IMR-90 (cell line): ENCODE measurements at regions not wholly inside any gene's neighbourhood (a gene's known extent, or its start where the extent isn't known, plus 50 kb on each side); places are given as distances from the start of the nearest gene placed in this dataset.

Experiments used
- ATAC-seq: fragments of 200-7000 bp; cut with Tn5 transposase; 2 replicates; pipeline ENCODE4 v1.9.1; 2020; ENCODE audit warnings: low read depth, mild to moderate bottlenecking, moderate library complexity
- BruUV-seq: library from RNA; stranded (reverse); fragments of 400-500 nt; replicated peaks from 2 replicates; lab custom pipeline; 2021; lab: Mats Ljungman, UMichigan
- CTCF ChIA-PET: fragments of 300-600 bp; formaldehyde crosslinking; extraction: SDS; loops from one replicate; lab custom pipeline; 2021; ENCODE audit warnings: antibody characterized with exemption; lab: Yijun Ruan, JAX
- POLR2A ChIA-PET: fragments of 300-600 bp; sonication (Branson Sonifier 250); formaldehyde crosslinking; loops from one replicate; lab custom pipeline; 2022; ENCODE audit warnings: antibody characterized with exemption; ENCODE audit not compliant: unreplicated experiment; lab: Charles Lee
- DNase-seq: peaks from one replicate; pipeline ENCODE4 v3.0.0; 2013
- H2AFZ ChIP-seq: replicated peaks from 2 replicates; pipeline ENCODE3; 2013; ENCODE audit warnings: low read length, mild to moderate bottlenecking; ENCODE audit not compliant: poor library complexity
- H2AK5ac ChIP-seq: 2 replicates; pipeline ENCODE4 v1.6.1; 2013; ENCODE audit warnings: low read depth, low read length, inconsistent platforms
- H2AK9ac ChIP-seq: replicated peaks from 2 replicates; pipeline ENCODE3; 2013; ENCODE audit warnings: mild to moderate bottlenecking, low read depth, low read length, moderate library complexity; ENCODE audit not compliant: poor library complexity
- H2BK120ac ChIP-seq: 2 replicates; pipeline ENCODE4 v1.6.1; 2013; ENCODE audit warnings: low read depth, low read length, inconsistent platforms
- H2BK15ac ChIP-seq: 3 replicates; pipeline ENCODE4 v1.6.1; 2013; ENCODE audit warnings: low read depth, low read length, inconsistent platforms
- H2BK20ac ChIP-seq: 2 replicates; pipeline ENCODE4 v1.6.1; 2013; ENCODE audit warnings: low read depth, mild to moderate bottlenecking, inconsistent platforms, low read length, moderate library complexity
- H2BK5ac ChIP-seq: 2 replicates; pipeline ENCODE4 v1.6.1; 2013; ENCODE audit warnings: mild to moderate bottlenecking, low read depth, low read length, inconsistent platforms; ENCODE audit not compliant: poor library complexity, severe bottlenecking
- H3K14ac ChIP-seq: replicated peaks from 2 replicates; pipeline ENCODE4 v1.6.1; 2013; ENCODE audit warnings: low read depth, low read length, inconsistent platforms
- H3K18ac ChIP-seq: 2 replicates; pipeline ENCODE4 v1.6.1; 2013; ENCODE audit warnings: low read depth, low read length, control low read depth
- H3K23ac ChIP-seq: 2 replicates; pipeline ENCODE4 v1.6.1; 2013; ENCODE audit warnings: low read depth, low read length, inconsistent platforms
- H3K27ac ChIP-seq: 2 replicates; pipeline ENCODE4 v1.5.1; 2013; ENCODE audit warnings: mild to moderate bottlenecking, control low read depth, low read length; ENCODE audit not compliant: insufficient read depth
- H3K27me3 ChIP-seq: 2 replicates; pipeline ENCODE4 v1.6.1; 2013; ENCODE audit warnings: low read length; ENCODE audit not compliant: control insufficient read depth, insufficient read depth
- H3K36me3 ChIP-seq: 2 replicates; pipeline ENCODE4 v1.6.1; 2013; ENCODE audit warnings: low read length, mixed read lengths; ENCODE audit not compliant: control insufficient read depth, insufficient read depth
- H3K4ac ChIP-seq: 2 replicates; pipeline ENCODE4 v1.6.1; 2013; ENCODE audit warnings: low read depth, low read length, inconsistent platforms
- H3K4me1 ChIP-seq: 2 replicates; pipeline ENCODE4 v1.6.1; 2013; ENCODE audit warnings: low read length, mixed read lengths; ENCODE audit not compliant: control insufficient read depth, insufficient read depth
- H3K4me2 ChIP-seq: 2 replicates; pipeline ENCODE4 v1.6.1; 2013; ENCODE audit warnings: low read depth, mild to moderate bottlenecking, control low read depth, low read length, moderate library complexity
- H3K4me3 ChIP-seq: 2 replicates; pipeline ENCODE4 v1.5.1; 2013; ENCODE audit warnings: low read depth, mild to moderate bottlenecking, control low read depth, low read length, moderate library complexity; ENCODE audit not compliant: insufficient read depth
- H3K56ac ChIP-seq: 2 replicates; pipeline ENCODE4 v1.6.1; 2013; ENCODE audit warnings: low read length, inconsistent platforms; ENCODE audit not compliant: insufficient read depth; ENCODE audit errors: extremely low read depth
- H3K79me1 ChIP-seq, 2 experiments: 2 replicates each; pipeline ENCODE4 v1.6.1; 2013; ENCODE audit warnings: low read length in 2 of 2, inconsistent platforms in 1 of 2, low read depth in 1 of 2
- H3K9ac ChIP-seq: 2 replicates; pipeline ENCODE4 v1.6.1; 2013; ENCODE audit warnings: low read depth, low read length, control low read depth
- H3K9me1 ChIP-seq: 2 replicates; pipeline ENCODE4 v1.6.1; 2013; ENCODE audit warnings: low read length, inconsistent platforms; ENCODE audit not compliant: insufficient read depth
- H3K9me3 ChIP-seq: 2 replicates; pipeline ENCODE4 v1.6.1; 2013; ENCODE audit warnings: low read length; ENCODE audit not compliant: control insufficient read depth, insufficient read depth
- H4K20me1 ChIP-seq: 2 replicates; pipeline ENCODE4 v1.6.1; 2013; ENCODE audit warnings: low read length, inconsistent platforms; ENCODE audit not compliant: insufficient read depth
- H4K5ac ChIP-seq: 2 replicates; pipeline ENCODE4 v1.6.1; 2013; ENCODE audit warnings: mild to moderate bottlenecking, low read depth, low read length, control low read depth
- H4K8ac ChIP-seq, 2 experiments: 2 replicates each; pipeline ENCODE4 v1.6.1; 2013; ENCODE audit warnings: low read depth in 2 of 2, low read length in 2 of 2, control low read depth in 1 of 2, inconsistent platforms in 1 of 2
- H4K91ac ChIP-seq: 2 replicates; pipeline ENCODE4 v1.6.1; 2013; ENCODE audit warnings: low read depth, low read length, inconsistent platforms; ENCODE audit not compliant: insufficient read depth
- BHLHE40 ChIP-seq: fragments of 150-350 bp; IDR thresholded peaks from 2 replicates; pipeline ENCODE4 v1.6.1; 2016; ENCODE audit warnings: mild to moderate bottlenecking, low read depth, low read length
- CHD1 ChIP-seq: IDR thresholded peaks from 2 replicates; pipeline ENCODE4 v1.6.1; 2012; ENCODE audit warnings: low read depth, low read length, improper control_type of control experiment
- ELK1 ChIP-seq: fragments of 150-350 bp; IDR thresholded peaks from 2 replicates; pipeline ENCODE4 v1.6.1; 2016; ENCODE audit warnings: low read depth, mild to moderate bottlenecking, low read length, moderate library complexity, borderline replicate concordance
- MXI1 ChIP-seq: IDR thresholded peaks from 2 replicates; pipeline ENCODE4 v1.6.1; 2012; ENCODE audit warnings: low read depth, mild to moderate bottlenecking, low read length, moderate library complexity, borderline replicate concordance
- RCOR1 ChIP-seq: IDR thresholded peaks from 2 replicates; pipeline ENCODE4 v1.6.1; 2012; ENCODE audit warnings: mild to moderate bottlenecking, low read length, improper control_type of control experiment; ENCODE audit not compliant: insufficient replicate concordance
- SMC3 ChIP-seq: fragments of 150-350 bp; IDR thresholded peaks from 2 replicates; pipeline ENCODE4 v1.6.1; 2016; ENCODE audit warnings: low read depth, mild to moderate bottlenecking, antibody characterized with exemption, low read length, moderate library complexity
- USF2 ChIP-seq: fragments of 150-350 bp; IDR thresholded peaks from 2 replicates; pipeline ENCODE4 v1.6.1; 2017; ENCODE audit warnings: mild to moderate bottlenecking, antibody characterized with exemption, low read length, low read depth
- WGBS, 2 experiments: methylation state at CpG; one replicate each; pipeline versions ENCODE4 v1.1.5 to v1.1.7; 2013; ENCODE audit warnings: missing lambda C conversion rate in 2 of 2; ENCODE audit not compliant: insufficient read length in 1 of 2; ENCODE audit errors: extremely low coverage in 2 of 2; 5-methylcytosine and 5-hydroxymethylcytosine counted together
- dilution Hi-C: fragments of 300-500 bp; cut with HindIII; formaldehyde crosslinking; loops from one replicate; pipeline ENCODE4 v1.14.3; 2018; ENCODE audit warnings: low sequenced_read_pairs; ENCODE audit not compliant: unreplicated experiment
- in situ Hi-C: fragments of 300-500 bp; cut with MboI; formaldehyde crosslinking; loops from 3 replicates; pipeline ENCODE4 v1.14.3; 2019; ENCODE audit warnings: low sequenced_read_pairs, inconsistent platforms, mixed read lengths
- intact Hi-C: fragments of 100-400 bp; cut with micrococcal nuclease; formaldehyde crosslinking; loops from 2 replicates; pipeline ENCODE4 v1.10.0; 2022

- H2BK15ac ChIP-seq: no peak overlapping the region
- H3K4me2 ChIP-seq: no peak overlapping the region
- H3K9me3 ChIP-seq: no peaks in the 10 kb centered on the region
- H3K23ac ChIP-seq: no peak overlapping the region
- no peak overlapping the region for H2AK9ac ChIP-seq
- no peak overlapping the region for H4K8ac ChIP-seq
- H3K9me1 ChIP-seq: no peaks in the 10 kb centered on the region
- in situ Hi-C loops: no loop called here
- H4K20me1 ChIP-seq: no peaks in the 10 kb centered on the region
- no peak overlapping the region for H3K18ac ChIP-seq
- no peak overlapping the region for H3K4me3 ChIP-seq
- DNase-seq (no peak), ATAC-seq (no peak)
- no TSS peak for BruUV-seq
- H4K5ac ChIP-seq: no peak overlapping the region
- H2AK5ac ChIP-seq: no peak overlapping the region
- no peaks in the 10 kb centered on the region for H3K36me3 ChIP-seq
- no peak overlapping the region for H2BK20ac ChIP-seq
- ChIA-PET CTCF (no interaction called here), POLR2A (no interaction called here)
- no peak overlapping the region for H3K56ac ChIP-seq
- no peak overlapping the region for H2BK120ac ChIP-seq
- dilution Hi-C loops: no loop called here
- WGBS, 2 experiments: no CpG with 5 or more reads among the region's 1 CpG
- no peak overlapping the region for H3K27ac ChIP-seq
- H3K27me3 ChIP-seq: no peaks in the 10 kb centered on the region
- H3K4me1 ChIP-seq: no peaks in the 10 kb centered on the region
- H3K4ac ChIP-seq: no peak overlapping the region
- intact Hi-C loops: no loop called here
- H3K79me1 ChIP-seq: no peaks in the 10 kb centered on the region
- no peak overlapping the region for H2BK5ac ChIP-seq
- H3K14ac ChIP-seq: no peak overlapping the region
- TF ChIP-seq SMC3: no peak
- TF ChIP-seq MXI1: no peak
- TF ChIP-seq BHLHE40: no peak
- TF ChIP-seq CHD1: no peak
- no peak for TF ChIP-seq ELK1
- TF ChIP-seq RCOR1: no peak
- TF ChIP-seq USF2: no peak
- no peak overlapping the region for H2AFZ ChIP-seq
- H4K91ac ChIP-seq: no peak overlapping the region
- no peak overlapping the region for H3K9ac ChIP-seq
Measured at GRCh38 chr4:58560736-58561135, 1450.6 kb upstream of the IGFBP7 start.
